ENCODE measurements at regions not wholly inside any gene's neighbourhood (a gene's known extent, or its start where the extent isn't known, plus 50 kb on each side); places are given as distances from the start of the nearest gene placed in this dataset.
"Not testable (repeated sequence)": the region's sequence is repeated elsewhere in the genome, so short reads cannot be mapped to it uniquely, and the experiment has no call there.

- DNase-seq; intact Hi-C loops (cut with DNase I): not testable (repeated sequence)
Observed at GRCh38 chr2:87592974-87593373, 154.9 kb upstream of the PLGLB2 start.

GRCh38 chr2:87593784-87594610 lies 153.9 kb upstream of the PLGLB2 start:
- peak; percentile 49 to 84 (median 72) for DNase-seq

GRCh38 chr2:87594611-87594992 lies 153.3 kb upstream of the PLGLB2 start:
- peak in 3 of 42 donors; percentile 15 to 37 (median 19) for DNase-seq
- intact Hi-C loops (cut with DNase I), result not testable (repeated sequence)

More at GRCh38 chr2:87593784-87594610, 153.9 kb upstream of the PLGLB2 start:
- intact Hi-C loops (cut with DNase I), result not testable (repeated sequence)

- intact Hi-C loops (cut with DNase I), result not testable (repeated sequence)
- DNase-seq, result peak in 10 of 42 donors; percentile 3 to 37 (median 20)
Observed at GRCh38 chr2:87595017-87595416, 152.9 kb upstream of the PLGLB2 start.

- intact Hi-C loops (cut with DNase I); DNase-seq: not testable (repeated sequence)
Observed at GRCh38 chr2:87600961-87601360, 146.9 kb upstream of the PLGLB2 start.

- intact Hi-C loops (cut with DNase I); DNase-seq: not testable (repeated sequence)
Observed at GRCh38 chr2:87602118-87602517, 145.8 kb upstream of the PLGLB2 start.

- DNase-seq; intact Hi-C loops (cut with DNase I): not testable (repeated sequence)
Observed at GRCh38 chr2:87602728-87603127, 145.2 kb upstream of the PLGLB2 start.

GRCh38 chr2:87603418-87604278 lies 144.2 kb upstream of the PLGLB2 start:
- intact Hi-C loops (cut with DNase I), result not testable (repeated sequence)
- peak in 1 of 42 donors; percentile 35 for DNase-seq

GRCh38 chr2:87604279-87604818 lies 143.5 kb upstream of the PLGLB2 start:
- DNase-seq, result peak in 29 of 42 donors; percentile 8 to 64 (median 36)
- intact Hi-C loops (cut with DNase I), result not testable (repeated sequence)

- intact Hi-C loops (cut with DNase I); DNase-seq: not testable (repeated sequence)
Observed at GRCh38 chr2:87604980-87605379, 142.9 kb upstream of the PLGLB2 start.

GRCh38 chr2:87608377-87609166 lies 139.3 kb upstream of the PLGLB2 start:
- intact Hi-C loops (cut with DNase I); DNase-seq: not testable (repeated sequence)

GRCh38 chr2:87610974-87611373 lies 136.9 kb upstream of the PLGLB2 start:
- DNase-seq; intact Hi-C loops (cut with DNase I): not testable (repeated sequence)

- DNase-seq; intact Hi-C loops (cut with DNase I): not testable (repeated sequence)
Observed at GRCh38 chr2:87611416-87611815, 136.5 kb upstream of the PLGLB2 start.

GRCh38 chr2:87611956-87612355 lies 135.9 kb upstream of the PLGLB2 start:
- DNase-seq; intact Hi-C loops (cut with DNase I): not testable (repeated sequence)

GRCh38 chr2:87614829-87615434 lies 133.0 kb upstream of the PLGLB2 start:
- intact Hi-C loops (cut with DNase I); DNase-seq: not testable (repeated sequence)

GRCh38 chr2:87619121-87619520 lies 128.8 kb upstream of the PLGLB2 start:
- DNase-seq; intact Hi-C loops (cut with DNase I): not testable (repeated sequence)

- intact Hi-C loops (cut with DNase I); DNase-seq: not testable (repeated sequence)
Observed at GRCh38 chr2:87621139-87621538, 126.7 kb upstream of the PLGLB2 start.

- intact Hi-C loops (cut with DNase I); DNase-seq: not testable (repeated sequence)
Observed at GRCh38 chr2:87622720-87623119, 125.2 kb upstream of the PLGLB2 start.
